Caco-2 (cell line): ENCODE measurements at regions not wholly inside any gene's neighbourhood (a gene's known extent, or its start where the extent isn't known, plus 50 kb on each side); places are given as distances from the start of the nearest gene placed in this dataset.

ENCODE experiments used
- BruUV-seq: library from RNA; stranded (reverse); fragments of 400-500 nt; replicated peaks from 2 replicates; lab custom pipeline; 2021; lab: Mats Ljungman, UMichigan
- CTCF ChIA-PET: fragments of 300-600 bp; sonication (Branson Sonifier 250); formaldehyde crosslinking; loops from one replicate; lab custom pipeline; 2022; ENCODE audit warnings: antibody characterized with exemption; lab: Charles Lee
- POLR2A ChIA-PET: fragments of 300-600 bp; sonication (Branson Sonifier 250); formaldehyde crosslinking; loops from one replicate; lab custom pipeline; 2022; ENCODE audit warnings: antibody characterized with exemption; lab: Charles Lee
- DNase-seq, 2 experiments: peaks; one replicate each; pipeline versions ENCODE4 v3.0.0 to v3.0.0-alpha.2; 2020 to 2022
- H3K27me3 ChIP-seq: replicated peaks from 2 replicates; pipeline ENCODE4 v1.6.0; 2011; ENCODE audit warnings: low read length; ENCODE audit not compliant: control insufficient read depth, insufficient read depth
- H3K36me3 ChIP-seq: 2 replicates; pipeline ENCODE4 v1.5.1; 2011; ENCODE audit warnings: low read length; ENCODE audit not compliant: control insufficient read depth, insufficient read depth
- H3K4me1 ChIP-seq: fragments of 250-450 bp; sonication (Bioruptor Pico); 2 replicates; pipeline ENCODE4 v1.5.1; 2020; ENCODE audit warnings: mild to moderate bottlenecking
- H3K4me3 ChIP-seq: 2 replicates; pipeline ENCODE4 v1.5.1; 2011; ENCODE audit warnings: low read depth, mild to moderate bottlenecking, control low read depth, low read length
- H3K9me3 ChIP-seq: fragments of 250-450 bp; sonication (Bioruptor Pico); 2 replicates; pipeline ENCODE4 v1.5.1; 2020; ENCODE audit warnings: mild to moderate bottlenecking, moderate library complexity
- H3K27ac Mint-ChIP-seq: one replicate; pipeline ENCODE4 v1.8.0; 2022; ENCODE audit warnings: mixed read lengths; ENCODE audit not compliant: unreplicated experiment
- H3K27me3 Mint-ChIP-seq: one replicate; pipeline ENCODE4 v1.8.0; 2022; ENCODE audit warnings: mixed read lengths; ENCODE audit not compliant: insufficient read depth, unreplicated experiment
- H3K36me3 Mint-ChIP-seq: one replicate; pipeline ENCODE4 v1.8.0; 2022; ENCODE audit warnings: mild to moderate bottlenecking, mixed read lengths; ENCODE audit not compliant: insufficient read depth, unreplicated experiment
- H3K4me1 Mint-ChIP-seq: one replicate; pipeline ENCODE4 v1.8.0; 2022; ENCODE audit warnings: low read depth, mixed read lengths; ENCODE audit not compliant: unreplicated experiment
- H3K4me3 Mint-ChIP-seq: one replicate; pipeline ENCODE4 v1.8.0; 2022; ENCODE audit warnings: mild to moderate bottlenecking, moderate library complexity, mixed read lengths; ENCODE audit not compliant: unreplicated experiment
- H3K9me3 Mint-ChIP-seq: one replicate; pipeline ENCODE4 v1.8.0; 2022; ENCODE audit warnings: mixed read lengths; ENCODE audit not compliant: unreplicated experiment
- CTCF ChIP-seq, 2 experiments: fragments of 200-600 bp in 1 of 2; IDR thresholded peaks; 1 replicate in 1 of 2; 2 replicates in 1 of 2; pipeline versions ENCODE4 v1.5.1 to v1.8.0; 2011 to 2022; ENCODE audit warnings: antibody characterized with exemption in 1 of 2, control low read depth in 1 of 2, inconsistent platforms in 1 of 2, low read depth in 1 of 2, low read length in 1 of 2, mild to moderate bottlenecking in 1 of 2, moderate library complexity in 1 of 2; ENCODE audit not compliant: insufficient read depth in 1 of 2, severe bottlenecking in 1 of 2, unreplicated experiment in 1 of 2
- intact Hi-C: fragments of 100-400 bp; cut with micrococcal nuclease; formaldehyde crosslinking; loops from one replicate; pipeline ENCODE4 v1.10.0; 2022; ENCODE audit not compliant: unreplicated experiment

GRCh38 chr15:25543196-25543595 is 104.4 kb upstream of the UBE3A start:
- no peak overlapping the region for H3K4me3 ChIP-seq
- DNase-seq: no peak

GRCh38 chr15:25541228-25541627 is 102.4 kb upstream of the UBE3A start:
- intact Hi-C loops: no loop called here
- POLR2A ChIA-PET: no interaction called here
- H3K4me3 ChIP-seq: no peak overlapping the region
- Mint-ChIP-seq H3K4me1 (no peaks in the 10 kb centered on the region), H3K27ac (no peak overlapping the region), H3K27me3 (peaks cover 7% of the 10 kb centered on the region), H3K4me3 (no peak overlapping the region), H3K9me3 (no peaks in the 10 kb centered on the region), H3K36me3 (no peaks in the 10 kb centered on the region)
- BruUV-seq: no TSS peak
- peaks cover 4% of the 10 kb centered on the region; the same call in 1 of the 2 replicates for H3K9me3 ChIP-seq
- DNase-seq: no peak
- H3K36me3 ChIP-seq: no peaks in the 10 kb centered on the region
- no peak for TF ChIP-seq CTCF (IDR thresholded peaks at IDR 0.05; ENCODE audit: insufficient read depth in 1 of 2, low read depth in 1 of 2, low read length in 1 of 2, severe bottlenecking in 1 of 2, unreplicated experiment in 1 of 2)
- CTCF ChIA-PET: no interaction called here
- H3K4me1 ChIP-seq: no peaks in the 10 kb centered on the region
- no peaks in the 10 kb centered on the region for H3K27me3 ChIP-seq

More at GRCh38 chr15:25543196-25543595, 104.4 kb upstream of the UBE3A start:
- intact Hi-C loops: no loop called here
- H3K9me3 ChIP-seq: peaks cover 2% of the 10 kb centered on the region; the same call in 1 of the 2 replicates
- ChIA-PET CTCF (no interaction called here), POLR2A (no interaction called here)
- Mint-ChIP-seq H3K36me3 (no peaks in the 10 kb centered on the region), H3K27me3 (peaks cover 7% of the 10 kb centered on the region), H3K4me1 (no peaks in the 10 kb centered on the region), H3K27ac (no peak overlapping the region), H3K4me3 (no peak overlapping the region), H3K9me3 (no peaks in the 10 kb centered on the region)
- H3K27me3 ChIP-seq: no peaks in the 10 kb centered on the region
- BruUV-seq: no TSS peak
- TF ChIP-seq CTCF (IDR thresholded peaks at IDR 0.05; ENCODE audit: insufficient read depth in 1 of 2, low read depth in 1 of 2, low read length in 1 of 2, severe bottlenecking in 1 of 2, unreplicated experiment in 1 of 2): no peak
- H3K4me1 ChIP-seq: no peaks in the 10 kb centered on the region
- H3K36me3 ChIP-seq: no peaks in the 10 kb centered on the region

- ChIA-PET POLR2A (no interaction called here), CTCF (interaction anchor here (0.7 kb wide), 1 partner anchor 38 kb away, joined by 5 read pairs; no protein-coding TSS in a partner anchor)
- TF ChIP-seq CTCF (IDR thresholded peaks at IDR 0.05; ENCODE audit: insufficient read depth in 1 of 2, low read depth in 1 of 2, low read length in 1 of 2, severe bottlenecking in 1 of 2, unreplicated experiment in 1 of 2): no peak
- H3K9me3 ChIP-seq: peaks cover 4% of the 10 kb centered on the region; the same call in 1 of the 2 replicates
- no peaks in the 10 kb centered on the region for H3K27me3 ChIP-seq
- Mint-ChIP-seq H3K27me3 (peaks cover 4% of the 10 kb centered on the region), H3K4me3 (no peak overlapping the region), H3K4me1 (no peaks in the 10 kb centered on the region), H3K9me3 (no peaks in the 10 kb centered on the region), H3K36me3 (no peaks in the 10 kb centered on the region), H3K27ac (no peak overlapping the region)
- intact Hi-C loops: no loop called here
- BruUV-seq: no TSS peak
- no peak for DNase-seq
- H3K4me3 ChIP-seq: no peak overlapping the region
- H3K4me1 ChIP-seq: no peaks in the 10 kb centered on the region
- H3K36me3 ChIP-seq: no peaks in the 10 kb centered on the region
These were observed 98.2 kb upstream of the UBE3A start for GRCh38 chr15:25536801-25537611.
